CD4-positive, alpha-beta T cell treated with Interleukin-15 for 4 hours (primary cell): ENCODE measurements at regions not wholly inside any gene's neighbourhood (a gene's known extent, or its start where the extent isn't known, plus 50 kb on each side); places are given as distances from the start of the nearest gene placed in this dataset.

Experiments
- DNase-seq: peaks from one replicate; pipeline ENCODE4 v3.0.0-alpha.2; 2020; ENCODE audit warnings: low spot score

DNA sequence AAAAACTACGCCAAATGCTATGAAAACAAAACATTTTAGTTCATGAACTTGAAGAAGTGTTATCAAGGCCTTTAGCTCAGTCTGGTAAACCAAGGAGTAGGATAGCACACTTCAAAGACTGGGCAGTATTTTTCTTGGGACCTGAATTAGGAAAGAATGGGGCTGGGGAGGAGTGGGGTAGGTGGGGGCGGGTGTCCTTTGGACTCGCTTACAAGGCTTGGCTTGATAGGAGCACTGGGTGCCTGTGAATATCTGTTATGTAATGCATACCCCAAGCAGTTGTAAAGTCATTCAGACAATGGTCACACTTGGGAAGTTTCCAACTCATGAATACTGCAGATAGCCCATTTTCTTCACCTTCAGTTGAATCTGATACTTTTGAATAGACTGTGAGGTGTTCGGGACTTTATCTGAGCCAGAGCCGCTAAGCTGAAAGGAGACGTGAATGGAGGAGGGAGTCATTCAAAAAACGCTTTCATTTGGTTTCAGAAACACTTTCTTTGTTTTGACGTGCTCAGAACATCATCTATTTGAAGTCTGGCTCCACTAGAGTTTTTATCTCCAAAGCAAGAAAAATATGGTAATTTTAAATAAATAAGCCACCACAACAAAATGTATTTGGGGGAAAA lies 70.1 kb upstream of the FAM204A start:
- DNase-seq, result no peak

DNA sequence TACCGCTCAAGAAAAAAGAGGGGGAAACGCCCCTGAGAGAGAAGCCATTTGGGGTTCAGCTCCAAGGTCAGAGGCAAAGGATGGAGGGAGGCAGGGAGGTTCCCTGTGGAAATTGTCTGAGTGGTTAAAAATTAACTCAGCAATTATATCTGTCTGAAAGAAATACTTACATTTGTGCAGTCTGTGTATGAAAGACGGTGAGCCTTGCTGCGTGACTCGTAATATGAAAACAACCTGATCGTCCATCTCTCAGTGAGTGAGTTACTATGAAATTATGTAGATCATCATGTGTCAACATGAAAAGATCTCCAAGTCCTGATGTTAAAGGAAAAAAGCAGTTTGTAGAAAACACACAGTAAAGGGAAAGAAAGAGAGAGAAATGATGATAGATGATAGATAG lies 67.2 kb upstream of the FAM204A start:
- no peak for DNase-seq

DNA sequence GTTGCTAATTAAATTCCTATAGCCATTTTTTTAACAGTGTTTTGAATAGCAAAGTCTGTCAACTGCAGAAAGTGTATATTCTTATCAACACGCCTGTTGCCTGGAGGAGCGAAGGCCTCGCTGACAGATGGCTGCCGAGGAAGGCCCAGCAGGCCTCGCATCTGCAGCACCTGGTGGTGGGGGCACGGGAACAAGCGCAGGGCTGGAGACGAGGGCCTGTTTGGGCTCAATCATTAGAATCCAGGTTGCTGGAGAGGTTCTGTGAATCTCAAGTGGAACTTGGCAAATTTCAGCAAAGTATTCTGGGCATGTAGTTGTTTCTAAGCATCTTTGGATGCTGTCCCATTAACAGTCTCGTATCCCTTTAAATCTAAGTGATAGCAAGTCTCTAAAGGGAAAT lies 66.1 kb upstream of the FAM204A start:
- no peak for DNase-seq

DNA sequence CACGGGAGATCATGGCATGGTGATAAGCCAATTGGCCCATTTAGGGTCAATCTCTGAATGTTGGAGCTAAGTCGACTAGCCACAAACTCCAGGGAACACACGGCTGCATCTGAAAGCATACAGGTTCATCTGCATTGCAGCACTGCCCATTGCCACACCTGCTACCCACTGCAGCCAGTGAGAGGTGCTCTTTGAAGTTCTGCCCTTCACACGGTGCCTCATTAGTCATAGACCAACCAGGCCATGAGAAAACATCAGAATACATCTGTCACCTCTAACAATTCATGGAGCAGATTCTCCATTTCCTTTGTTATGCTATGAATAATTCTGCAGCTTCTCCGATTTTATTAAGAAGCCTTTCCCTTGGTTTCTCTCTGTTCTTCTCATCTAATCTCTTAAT lies 65.7 kb upstream of the FAM204A start:
- no peak for DNase-seq

DNA sequence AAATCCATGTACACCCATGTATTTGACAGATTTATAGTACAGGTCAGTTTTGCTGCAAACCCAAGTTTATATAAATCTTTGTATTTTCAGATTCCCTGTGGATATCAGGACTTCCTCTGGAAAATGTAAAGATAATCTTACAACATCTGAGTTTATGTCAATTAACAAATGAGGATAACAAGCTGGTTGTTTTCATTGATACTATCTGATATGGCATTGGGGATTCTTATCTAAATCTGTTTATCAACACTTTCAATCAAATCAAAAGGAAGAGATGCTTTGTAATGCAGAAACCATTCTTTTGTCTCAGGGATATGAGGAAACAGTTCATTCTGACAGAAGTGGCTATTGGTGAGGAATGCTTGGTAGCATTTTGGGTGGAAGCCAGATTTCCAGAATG lies 64.9 kb upstream of the FAM204A start:
- DNase-seq, result no peak

DNA sequence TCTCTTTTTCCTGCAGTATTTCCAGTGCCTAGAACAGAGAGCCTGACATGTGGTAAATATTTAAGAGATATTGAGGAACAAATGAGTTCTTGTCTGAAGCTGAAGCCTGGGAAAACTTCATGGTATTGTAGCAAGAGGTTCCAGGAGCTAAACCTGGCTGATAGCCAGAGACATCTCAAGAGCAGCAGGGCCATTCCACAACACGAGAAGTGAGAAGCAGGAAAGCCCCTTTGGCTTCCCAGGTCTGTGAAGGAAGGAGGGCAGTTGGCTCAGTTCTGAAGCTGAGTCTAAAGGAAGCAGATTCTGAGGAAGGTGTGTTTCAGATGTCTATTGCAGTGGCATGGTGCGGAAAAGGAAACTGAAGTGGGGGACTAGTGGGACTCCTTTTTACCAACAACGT lies 63.8 kb upstream of the FAM204A start:
- DNase-seq, result no peak

DNA sequence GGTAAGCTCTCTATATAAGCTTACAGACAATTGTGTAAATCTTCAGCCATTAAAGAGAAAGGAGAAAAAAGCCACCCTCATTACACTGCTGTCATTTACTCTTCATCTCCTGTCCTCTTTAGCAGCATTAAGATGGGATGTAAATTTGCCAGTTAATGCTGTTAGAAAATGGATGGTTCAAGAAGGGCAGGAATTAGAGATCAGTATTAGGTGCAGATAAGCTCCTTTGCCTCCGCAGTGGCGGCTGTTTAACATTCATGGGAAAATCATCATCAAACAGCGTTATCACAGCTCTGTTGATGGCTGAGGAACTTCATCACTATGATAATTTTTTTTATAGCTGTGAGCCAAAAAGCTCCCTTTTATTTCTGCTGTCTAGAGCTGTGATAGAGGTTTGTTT lies 61.8 kb upstream of the FAM204A start:
- DNase-seq, result no peak

DNA sequence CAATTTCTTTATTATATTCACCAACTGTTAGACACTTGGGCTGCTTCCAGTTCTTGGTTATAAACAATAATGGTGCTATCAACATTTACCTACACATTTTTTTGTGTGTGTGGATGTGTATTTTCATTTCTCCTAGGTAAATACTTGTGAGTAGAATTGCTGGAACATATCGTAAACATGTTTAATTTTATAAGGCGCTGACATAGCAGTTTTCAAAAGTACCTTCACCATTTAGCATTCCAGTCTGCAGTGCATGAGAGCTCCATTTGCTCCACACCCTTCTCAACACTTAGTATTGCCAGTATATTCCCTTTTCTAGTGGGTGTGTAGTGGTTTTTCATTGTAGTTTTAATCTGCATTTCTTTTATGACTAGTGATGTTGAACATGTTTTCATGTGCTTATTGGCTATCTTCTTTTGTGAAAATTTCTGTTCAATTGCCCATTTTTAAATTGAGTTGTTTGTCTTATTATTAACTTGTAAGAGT lies 59.6 kb upstream of the FAM204A start:
- DNase-seq, result no peak

DNA sequence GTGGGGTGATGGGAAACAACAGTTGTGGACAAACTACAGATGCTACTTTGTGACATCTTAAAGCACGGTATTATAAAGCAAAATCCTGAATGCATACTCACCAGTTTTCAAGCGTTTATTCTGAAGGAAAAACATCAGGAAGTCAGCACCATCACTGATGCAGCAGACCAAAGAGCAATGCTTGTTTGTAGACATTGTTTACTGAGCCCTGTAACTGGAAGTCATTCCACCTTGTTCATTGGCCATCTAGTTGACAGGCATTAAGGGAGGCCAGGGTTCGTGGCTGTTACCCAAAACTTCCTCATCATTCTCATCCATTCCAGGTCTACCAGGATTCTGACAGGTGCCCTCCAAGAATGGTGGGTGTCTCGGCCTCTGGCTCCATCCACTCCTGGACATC lies 55.3 kb upstream of the FAM204A start:
- DNase-seq, result no peak

DNA sequence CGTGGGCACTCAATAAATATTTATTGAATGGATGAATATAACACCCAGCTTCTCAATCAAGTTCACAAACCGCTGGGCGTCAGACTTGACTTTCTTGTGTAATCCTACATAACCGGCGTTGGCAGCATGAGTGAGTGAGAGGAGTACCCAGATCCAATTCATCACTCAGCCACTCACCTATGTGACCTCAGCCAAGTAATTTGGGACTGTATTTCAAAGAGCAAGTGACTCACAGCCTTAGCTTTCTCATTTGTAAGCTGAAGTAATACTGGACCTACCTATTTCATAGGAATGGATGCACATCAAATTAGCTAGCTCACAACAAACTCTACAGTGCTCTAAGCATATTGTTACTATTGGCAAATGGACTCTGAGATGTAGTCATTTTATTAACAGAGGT lies 53.8 kb upstream of the FAM204A start:
- no peak for DNase-seq

DNA sequence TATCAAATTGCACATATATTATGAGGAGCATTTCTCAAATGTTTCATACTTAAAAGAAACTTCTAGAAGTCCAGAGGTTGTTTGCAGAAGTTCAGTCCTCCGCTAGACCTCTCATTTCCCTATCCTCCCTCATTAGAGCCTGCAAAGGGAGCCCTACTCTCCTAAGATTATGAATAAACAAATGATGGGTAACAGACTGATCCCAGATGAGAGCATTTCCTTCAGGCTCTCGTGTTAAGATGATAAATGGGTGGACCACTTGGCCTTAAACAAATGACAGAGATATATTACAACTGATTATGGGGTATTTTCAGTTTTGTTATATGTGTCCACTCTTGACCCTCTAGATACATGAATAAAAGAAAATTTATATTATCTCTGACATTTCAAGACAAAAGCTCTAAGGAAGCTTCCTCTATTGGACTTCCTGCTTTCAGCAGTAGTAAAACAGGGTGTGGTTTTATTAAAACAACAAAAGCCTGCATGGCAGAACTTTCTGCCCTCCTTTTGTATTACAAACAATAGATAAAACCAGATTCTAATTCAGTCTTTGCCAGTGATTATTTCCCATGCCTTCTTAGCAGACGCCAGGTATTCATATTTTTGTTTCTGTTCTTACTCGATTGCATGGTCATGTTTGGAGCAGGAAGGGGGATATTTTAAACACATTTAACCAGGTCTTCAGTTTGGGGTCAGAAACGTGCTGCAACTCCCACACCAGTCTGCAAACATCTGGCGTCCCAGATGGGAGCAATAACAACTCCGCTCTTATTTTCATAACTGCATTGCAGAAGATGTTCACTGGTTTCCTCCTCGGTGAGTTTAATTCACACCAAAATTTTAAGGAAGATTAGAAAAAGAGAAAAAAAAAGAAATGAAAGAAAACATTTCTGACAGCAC lies 52.4 kb upstream of the FAM204A start:
- DNase-seq, result no peak

DNA sequence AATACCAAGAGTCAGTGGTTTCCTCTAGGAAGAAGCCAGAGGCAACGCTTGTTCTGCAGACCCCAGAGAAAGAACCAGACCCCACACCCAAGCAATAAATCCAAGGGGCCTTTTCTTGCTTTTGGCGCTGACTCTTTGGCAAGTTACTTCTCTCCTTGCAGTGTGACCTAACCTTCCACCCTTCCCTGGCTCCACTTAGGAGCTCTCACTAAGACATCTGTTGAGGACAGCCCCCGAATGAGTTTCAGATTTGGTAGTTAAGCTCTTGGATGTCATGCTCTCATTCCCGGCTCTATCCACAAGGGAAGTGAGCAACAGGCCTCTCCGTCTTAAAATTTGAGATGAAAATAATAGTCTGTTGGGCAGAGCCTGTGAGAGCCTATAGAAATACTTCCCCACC lies 50.6 kb upstream of the FAM204A start:
- no peak for DNase-seq
